ENCODE measurements at regions not wholly inside any gene's neighbourhood (a gene's known extent, or its start where the extent isn't known, plus 50 kb on each side); places are given as distances from the start of the nearest gene placed in this dataset.

- TF ChIP-seq CTCF (conservative IDR thresholded peaks at IDR 0.05 in 1 of 2, IDR thresholded peaks at IDR 0.05 in 1 of 2; ENCODE audit: low read depth in 1 of 2, low read length in 2 of 2), result no peak
- TF ChIP-seq EZH2 (IDR thresholded peaks at IDR 0.05; ENCODE audit: low read length, missing control alignments), result no peak
Observed at GRCh38 chr16:48745541-48745940, 135.6 kb upstream of the N4BP1 start.

Data from fibroblast of lung (primary cell).